ENCODE measurements at regions not wholly inside any gene's neighbourhood (a gene's known extent, or its start where the extent isn't known, plus 50 kb on each side); places are given as distances from the start of the nearest gene placed in this dataset.

GRCh38 chr13:73857106-73857505 is 277.1 kb downstream of the KLF12 start:
- DNase-seq (ENCODE audit: low read depth in 2 of 2, low spot score in 1 of 2) = no peak

GRCh38 chr13:73851104-73851503 is 283.1 kb downstream of the KLF12 start:
- DNase-seq (ENCODE audit: low read depth in 2 of 2, low spot score in 1 of 2) = no peak

GRCh38 chr13:73850104-73850873 is 283.9 kb downstream of the KLF12 start:
- DNase-seq (ENCODE audit: low read depth in 2 of 2, low spot score in 1 of 2) = no peak

GRCh38 chr13:73849292-73849691 is 284.9 kb downstream of the KLF12 start:
- no peak for DNase-seq (ENCODE audit: low read depth in 2 of 2, low spot score in 1 of 2)

- no peak for DNase-seq (ENCODE audit: low read depth in 2 of 2, low spot score in 1 of 2)
Measured at GRCh38 chr13:73844986-73845385, 289.2 kb downstream of the KLF12 start.

- no peak for DNase-seq (ENCODE audit: low read depth in 2 of 2, low spot score in 1 of 2)
Measured at GRCh38 chr13:73842626-73843025, 291.6 kb downstream of the KLF12 start.

GRCh38 chr13:73842184-73842583 is 292.0 kb downstream of the KLF12 start:
- no peak for DNase-seq (ENCODE audit: low read depth in 2 of 2, low spot score in 1 of 2)

- no peak for DNase-seq (ENCODE audit: low read depth in 2 of 2, low spot score in 1 of 2)
Measured at GRCh38 chr13:73837147-73837546, 297.1 kb downstream of the KLF12 start.

GRCh38 chr13:73835138-73835721 is 299.0 kb downstream of the KLF12 start:
- DNase-seq (ENCODE audit: low read depth in 2 of 2, low spot score in 1 of 2) = no peak

- DNase-seq (ENCODE audit: low read depth in 2 of 2, low spot score in 1 of 2) = no peak
Measured at GRCh38 chr13:73833325-73834070, 300.7 kb downstream of the KLF12 start.

GRCh38 chr13:73832825-73833224 is 301.4 kb downstream of the KLF12 start:
- DNase-seq (ENCODE audit: low read depth in 2 of 2, low spot score in 1 of 2) = no peak

- no peak for DNase-seq (ENCODE audit: low read depth in 2 of 2, low spot score in 1 of 2)
Measured at GRCh38 chr13:73832128-73832588, 302.0 kb downstream of the KLF12 start.

- no peak for DNase-seq (ENCODE audit: low read depth in 2 of 2, low spot score in 1 of 2)
Measured at GRCh38 chr13:73829416-73829815, 304.8 kb downstream of the KLF12 start.

- DNase-seq (ENCODE audit: low read depth in 2 of 2, low spot score in 1 of 2) = no peak
Measured at GRCh38 chr13:73828811-73829210, 305.4 kb downstream of the KLF12 start.

- no peak for DNase-seq (ENCODE audit: low read depth in 2 of 2, low spot score in 1 of 2)
Measured at GRCh38 chr13:73827434-73827833, 306.8 kb downstream of the KLF12 start.

- DNase-seq (ENCODE audit: low read depth in 2 of 2, low spot score in 1 of 2) = no peak
Measured at GRCh38 chr13:73825143-73825542, 309.1 kb downstream of the KLF12 start.

- no peak for DNase-seq (ENCODE audit: low read depth in 2 of 2, low spot score in 1 of 2)
Measured at GRCh38 chr13:73822668-73823592, 311.3 kb downstream of the KLF12 start.

- DNase-seq (ENCODE audit: low read depth in 2 of 2, low spot score in 1 of 2) = no peak
Measured at GRCh38 chr13:73820688-73821087, 313.5 kb downstream of the KLF12 start.

- DNase-seq (ENCODE audit: low read depth in 2 of 2, low spot score in 1 of 2) = no peak
Measured at GRCh38 chr13:73820285-73820684, 313.9 kb downstream of the KLF12 start.

GRCh38 chr13:73819711-73820110 is 314.5 kb downstream of the KLF12 start:
- DNase-seq (ENCODE audit: low read depth in 2 of 2, low spot score in 1 of 2) = no peak

- DNase-seq (ENCODE audit: low read depth in 2 of 2, low spot score in 1 of 2) = no peak
Measured at GRCh38 chr13:73816702-73817101, 317.5 kb downstream of the KLF12 start.

Measured in stimulated activated CD8-positive, alpha-beta memory T cell treated with anti-CD3 and anti-CD28 coated beads, Interleukin-4, amount 100 ng/mL, for 1 hour (primary cell).